ENCODE measurements at regions not wholly inside any gene's neighbourhood (a gene's known extent, or its start where the extent isn't known, plus 50 kb on each side); places are given as distances from the start of the nearest gene placed in this dataset.

DNA sequence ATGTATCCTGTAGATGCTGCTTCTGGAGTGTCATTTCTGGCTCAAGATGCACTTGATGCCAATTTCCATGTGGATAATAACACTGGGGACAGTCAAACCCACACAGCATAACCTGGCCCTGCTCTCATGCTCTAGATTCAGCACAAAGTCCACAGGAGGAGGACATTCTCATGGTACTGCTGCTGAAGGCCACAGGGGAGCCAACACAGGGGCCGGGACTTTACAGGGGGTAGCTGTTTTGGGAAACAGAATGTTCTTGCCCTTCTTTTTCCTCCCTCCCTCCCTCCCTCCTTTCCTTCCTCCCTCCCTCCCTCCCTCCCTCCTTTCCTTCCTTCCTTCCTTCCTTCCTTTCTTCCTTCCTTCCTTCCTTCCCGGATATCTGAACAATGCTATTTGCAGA is 477.4 kb downstream of the PDCD6IP start:
- TF ChIP-seq, protein P1, sequence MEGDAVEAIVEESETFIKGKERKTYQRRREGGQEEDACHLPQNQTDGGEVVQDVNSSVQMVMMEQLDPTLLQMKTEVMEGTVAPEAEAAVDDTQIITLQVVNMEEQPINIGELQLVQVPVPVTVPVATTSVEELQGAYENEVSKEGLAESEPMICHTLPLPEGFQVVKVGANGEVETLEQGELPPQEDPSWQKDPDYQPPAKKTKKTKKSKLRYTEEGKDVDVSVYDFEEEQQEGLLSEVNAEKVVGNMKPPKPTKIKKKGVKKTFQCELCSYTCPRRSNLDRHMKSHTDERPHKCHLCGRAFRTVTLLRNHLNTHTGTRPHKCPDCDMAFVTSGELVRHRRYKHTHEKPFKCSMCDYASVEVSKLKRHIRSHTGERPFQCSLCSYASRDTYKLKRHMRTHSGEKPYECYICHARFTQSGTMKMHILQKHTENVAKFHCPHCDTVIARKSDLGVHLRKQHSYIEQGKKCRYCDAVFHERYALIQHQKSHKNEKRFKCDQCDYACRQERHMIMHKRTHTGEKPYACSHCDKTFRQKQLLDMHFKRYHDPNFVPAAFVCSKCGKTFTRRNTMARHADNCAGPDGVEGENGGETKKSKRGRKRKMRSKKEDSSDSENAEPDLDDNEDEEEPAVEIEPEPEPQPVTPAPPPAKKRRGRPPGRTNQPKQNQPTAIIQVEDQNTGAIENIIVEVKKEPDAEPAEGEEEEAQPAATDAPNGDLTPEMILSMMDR (IDR thresholded peaks at IDR 0.05; ENCODE audit: low read depth, low read length, missing control alignments): no peak
- no peak for DNase-seq (ENCODE audit: low read depth)
- no peak overlapping the region for H3K4me3 ChIP-seq (ENCODE audit: low read depth, low read length)

DNA sequence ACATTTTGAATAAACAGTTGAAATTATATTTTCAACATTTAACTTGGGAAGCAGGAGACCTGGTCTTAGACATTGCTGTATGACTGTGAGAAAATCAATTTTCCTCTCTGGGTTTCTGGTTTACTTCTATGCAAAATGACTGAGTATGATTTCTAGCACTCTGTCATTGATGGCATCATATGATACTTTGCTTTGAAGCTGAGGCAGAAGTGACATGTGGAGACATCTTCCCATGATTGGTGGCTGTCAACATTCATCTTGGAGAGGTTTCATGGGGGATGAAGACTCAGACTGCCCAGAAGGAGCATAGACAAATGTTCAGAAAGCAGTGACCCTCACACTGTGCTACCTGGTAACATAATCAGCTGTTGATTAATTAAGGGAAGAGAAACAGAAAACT is 477.9 kb downstream of the PDCD6IP start:
- DNase-seq (ENCODE audit: low read depth): no peak
- H3K4me3 ChIP-seq (ENCODE audit: low read depth, low read length): no peak overlapping the region
- TF ChIP-seq, protein P1 (IDR thresholded peaks at IDR 0.05; ENCODE audit: low read depth, low read length, missing control alignments): no peak

DNA sequence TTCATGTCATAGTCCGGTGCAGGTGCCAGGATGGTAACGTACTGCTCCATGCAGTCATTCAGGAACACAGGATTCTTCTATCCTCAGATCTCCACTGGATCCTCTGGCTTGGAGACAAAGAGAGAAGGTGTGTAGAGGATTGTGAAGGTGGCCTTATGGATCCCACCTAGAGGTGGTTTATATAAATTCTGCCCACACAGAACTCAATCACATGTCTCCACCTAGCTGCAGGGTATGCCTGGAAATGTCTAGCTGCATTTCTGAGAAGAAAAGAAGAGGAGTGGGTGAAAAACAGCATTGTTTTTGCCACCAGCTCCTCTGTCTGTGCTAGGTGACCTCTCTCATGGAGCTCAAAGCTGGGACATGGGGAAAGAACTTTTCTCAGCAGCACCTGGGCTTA is 478.7 kb downstream of the PDCD6IP start:
- H3K4me3 ChIP-seq (ENCODE audit: low read depth, low read length): no peak overlapping the region
- TF ChIP-seq, protein P1 (IDR thresholded peaks at IDR 0.05; ENCODE audit: low read depth, low read length, missing control alignments): no peak
- DNase-seq (ENCODE audit: low read depth): no peak

DNA sequence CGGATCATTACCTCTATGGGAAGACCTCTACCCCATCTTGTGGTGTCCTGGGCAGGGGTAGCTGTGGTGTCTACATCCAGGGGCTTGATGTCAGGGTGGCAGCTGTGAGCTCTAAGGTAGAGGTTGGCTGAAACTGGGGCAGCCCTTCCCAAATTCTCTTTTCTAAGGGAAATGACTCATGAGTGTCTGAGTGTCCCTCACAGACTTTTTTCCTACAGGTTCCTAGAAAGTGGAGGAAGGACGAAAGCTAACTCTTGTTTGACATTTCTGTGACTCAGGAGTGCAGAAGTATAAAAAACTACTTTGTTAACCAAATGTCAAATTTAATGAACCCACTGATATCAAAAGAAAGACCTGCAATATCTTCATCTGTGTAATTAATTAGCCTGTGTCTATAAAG is 481.5 kb downstream of the PDCD6IP start:
- DNase-seq (ENCODE audit: low read depth): no peak
- TF ChIP-seq, protein P1 (IDR thresholded peaks at IDR 0.05; ENCODE audit: low read depth, low read length, missing control alignments): no peak

DNA sequence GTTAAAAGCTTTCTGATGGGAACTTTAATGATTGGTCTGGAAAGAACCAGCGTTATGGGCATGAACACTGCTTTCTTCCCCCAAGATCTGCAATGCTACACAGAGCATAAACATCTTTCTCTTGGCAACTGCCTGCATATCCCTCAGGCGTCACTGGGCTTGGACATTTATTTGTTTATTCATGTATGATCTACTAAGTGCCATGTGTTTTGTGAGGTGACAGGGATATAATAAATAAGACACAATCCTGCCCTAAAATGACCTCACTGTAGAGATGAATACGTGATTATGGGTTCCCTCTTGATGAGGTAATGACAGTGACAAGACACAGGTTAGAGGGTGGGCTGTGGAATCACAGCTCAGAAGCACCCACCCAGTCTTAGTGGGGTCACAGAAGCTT is 485.3 kb downstream of the PDCD6IP start:
- H3K4me3 ChIP-seq (ENCODE audit: low read depth, low read length): no peak overlapping the region
- TF ChIP-seq, protein P1 (IDR thresholded peaks at IDR 0.05; ENCODE audit: low read depth, low read length, missing control alignments): no peak
- DNase-seq (ENCODE audit: low read depth): no peak

More for the DNA sequence above, 481.5 kb downstream of the PDCD6IP start:
- H3K4me3 ChIP-seq (ENCODE audit: low read depth, low read length): no peak overlapping the region

DNA sequence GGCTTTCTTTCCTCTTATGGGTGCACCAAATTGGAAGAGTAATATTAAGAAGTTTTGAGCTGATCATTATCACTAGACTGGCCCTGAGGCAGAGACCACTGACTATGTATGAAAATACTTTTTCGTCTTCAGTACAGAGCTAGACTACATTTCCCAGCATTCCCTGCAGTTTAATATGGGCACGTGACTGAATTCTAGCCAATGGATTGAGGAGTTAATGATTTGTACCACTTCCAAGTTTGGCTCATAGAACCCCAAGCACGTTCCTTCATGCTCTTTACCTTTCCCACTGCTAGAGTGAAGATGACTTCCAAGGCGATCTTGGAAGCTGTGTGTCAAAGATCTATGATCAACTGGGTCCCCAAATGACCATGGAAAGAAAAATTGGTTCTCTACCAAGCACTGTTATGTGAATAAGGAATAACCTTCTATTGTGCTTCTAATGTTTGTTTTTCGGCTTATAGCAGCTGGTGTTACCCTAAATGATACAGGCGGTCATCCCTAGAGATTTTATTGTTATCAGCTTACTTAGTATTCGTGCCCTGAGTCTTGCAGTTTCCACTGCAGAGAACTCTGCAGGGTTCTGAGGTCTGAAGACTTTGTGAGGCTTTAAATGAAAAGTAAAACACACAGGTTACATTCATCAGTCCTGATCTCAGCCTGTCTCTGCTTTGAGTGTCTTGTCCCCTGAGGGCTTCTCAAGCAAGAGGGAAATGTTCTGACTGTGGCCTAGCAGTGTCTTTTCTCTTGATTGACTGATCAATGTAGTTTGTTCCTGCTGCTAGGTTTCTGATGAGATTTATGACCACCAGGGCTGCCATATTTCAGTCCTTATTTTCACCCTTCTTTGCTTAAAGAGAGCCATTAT is 486.8 kb downstream of the PDCD6IP start:
- TF ChIP-seq, protein P1 (IDR thresholded peaks at IDR 0.05; ENCODE audit: low read depth, low read length, missing control alignments): no peak
- no peak for DNase-seq (ENCODE audit: low read depth)
- H3K4me3 ChIP-seq (ENCODE audit: low read depth, low read length): no peak overlapping the region

DNA sequence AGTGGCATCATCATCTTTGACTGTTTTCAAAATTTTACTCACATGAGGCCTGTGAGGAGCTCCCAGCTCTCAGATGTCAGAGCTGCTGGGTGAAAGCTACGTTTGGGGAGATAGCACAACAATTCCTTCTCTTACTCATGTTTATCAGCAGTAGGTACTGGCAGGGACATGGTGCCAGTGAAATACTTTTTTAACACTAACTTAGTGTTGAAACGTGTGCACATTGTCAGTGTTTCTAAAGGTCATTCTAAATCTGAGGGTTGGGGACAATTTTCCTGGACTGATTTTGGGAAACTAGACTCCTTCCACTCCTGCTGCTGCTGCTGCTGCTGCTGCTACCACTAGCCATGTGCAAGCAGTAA is 487.4 kb downstream of the PDCD6IP start:
- TF ChIP-seq, protein P1 (IDR thresholded peaks at IDR 0.05; ENCODE audit: low read depth, low read length, missing control alignments): no peak
- DNase-seq (ENCODE audit: low read depth): no peak
- H3K4me3 ChIP-seq (ENCODE audit: low read depth, low read length): no peak overlapping the region

Data from GM12864 (cell line).